ENCODE measurements at regions not wholly inside any gene's neighbourhood (a gene's known extent, or its start where the extent isn't known, plus 50 kb on each side); places are given as distances from the start of the nearest gene placed in this dataset.

DNA sequence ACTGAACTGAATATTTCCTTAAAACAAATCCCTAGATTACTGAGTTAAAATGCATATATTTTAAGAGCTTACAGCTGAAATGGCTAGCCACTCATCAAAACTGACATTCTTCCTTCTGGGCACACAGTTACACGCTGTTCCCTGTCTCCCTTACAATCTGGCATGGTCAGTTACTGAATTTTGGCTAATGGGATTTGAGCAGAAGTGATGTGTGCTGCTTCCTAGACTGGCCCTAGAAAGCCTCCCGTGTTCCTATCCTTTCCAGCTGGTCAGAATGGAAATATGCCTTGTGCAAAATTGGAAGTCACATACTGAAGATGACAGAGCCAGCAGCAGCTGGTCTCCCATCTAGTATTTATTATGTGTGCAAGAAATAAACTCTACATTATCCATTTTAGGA, 128.7 kb upstream of the NAMPT start:
- DNase-seq: no peak

DNA sequence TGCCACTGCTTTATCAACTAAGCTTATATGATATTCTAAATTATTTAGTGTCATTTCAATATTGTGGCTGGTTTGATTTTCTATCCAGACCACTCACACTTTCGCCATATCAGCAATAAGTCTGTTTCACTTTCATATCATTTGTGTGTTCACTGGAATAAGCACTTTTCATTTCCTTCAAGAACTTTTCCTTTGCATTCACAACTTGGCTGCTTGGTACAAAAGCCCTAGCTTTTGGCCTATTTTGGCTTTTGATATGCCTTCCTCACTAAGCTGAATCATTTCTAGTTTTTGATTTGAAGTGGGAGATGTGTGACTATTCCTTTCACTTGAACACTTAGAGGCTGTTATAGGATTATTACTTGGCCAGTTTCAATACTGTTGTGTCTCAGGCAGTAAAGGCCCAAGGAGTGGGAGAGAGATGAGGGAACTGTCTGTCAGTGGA, 120.9 kb upstream of the NAMPT start:
- no peak for DNase-seq

DNA sequence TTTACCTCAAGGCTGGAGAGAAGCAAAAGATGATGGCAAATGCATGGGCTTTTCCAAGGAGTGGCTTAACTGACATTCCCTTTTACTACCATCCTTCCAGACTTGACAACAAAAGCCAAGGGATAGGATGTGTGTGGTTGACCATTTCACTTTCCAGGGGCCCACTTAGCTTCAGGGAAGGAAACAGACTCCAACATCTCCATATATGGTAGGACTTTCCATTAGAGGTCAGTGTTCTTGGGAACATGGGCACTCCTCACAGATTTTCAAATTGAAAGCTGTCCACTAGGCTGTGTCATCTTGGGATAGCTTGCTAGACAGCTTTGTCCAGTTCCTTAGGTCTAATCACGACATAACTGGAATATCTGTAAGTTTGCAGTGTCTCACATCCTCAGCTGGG, 118.1 kb upstream of the NAMPT start:
- no peak for DNase-seq

DNA sequence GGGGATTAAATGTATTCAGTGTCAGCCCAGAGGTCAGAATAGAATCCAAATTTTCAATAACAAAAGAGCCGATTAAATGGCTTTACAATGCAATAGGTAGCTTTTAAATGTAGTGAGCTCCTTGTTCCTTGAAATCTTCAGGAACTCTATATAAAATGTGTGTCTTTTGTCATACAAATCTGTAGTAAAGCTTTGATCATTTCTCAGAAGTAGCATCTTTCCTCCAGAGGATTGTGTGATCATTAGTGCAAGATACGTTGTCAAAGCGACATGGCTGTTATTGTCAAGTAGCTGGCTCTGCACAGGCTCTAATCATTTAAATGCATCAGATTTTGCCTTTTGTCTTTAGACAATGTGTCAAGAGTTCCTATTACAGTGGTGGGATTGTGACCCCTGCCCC, 116.1 kb upstream of the NAMPT start:
- no peak for DNase-seq

DNA sequence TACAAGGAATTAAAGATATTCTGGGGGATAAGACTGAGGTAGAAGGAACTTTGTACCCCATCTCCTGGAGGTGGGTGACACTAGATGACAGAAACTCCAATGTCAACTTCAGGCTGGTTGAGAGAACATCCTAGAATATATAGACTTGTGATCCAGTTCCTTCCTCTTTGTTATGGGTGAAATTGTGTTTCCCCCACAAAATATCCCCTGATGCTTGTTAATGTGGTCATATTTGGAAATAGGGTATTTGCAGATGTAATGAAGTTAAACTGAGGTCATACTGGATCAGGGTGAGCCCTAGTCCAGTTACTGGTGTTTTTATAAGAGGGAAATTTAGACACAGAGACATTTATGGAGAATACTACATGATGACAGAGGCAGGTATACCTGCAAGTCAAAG, 114.0 kb upstream of the NAMPT start:
- no peak for DNase-seq

DNA sequence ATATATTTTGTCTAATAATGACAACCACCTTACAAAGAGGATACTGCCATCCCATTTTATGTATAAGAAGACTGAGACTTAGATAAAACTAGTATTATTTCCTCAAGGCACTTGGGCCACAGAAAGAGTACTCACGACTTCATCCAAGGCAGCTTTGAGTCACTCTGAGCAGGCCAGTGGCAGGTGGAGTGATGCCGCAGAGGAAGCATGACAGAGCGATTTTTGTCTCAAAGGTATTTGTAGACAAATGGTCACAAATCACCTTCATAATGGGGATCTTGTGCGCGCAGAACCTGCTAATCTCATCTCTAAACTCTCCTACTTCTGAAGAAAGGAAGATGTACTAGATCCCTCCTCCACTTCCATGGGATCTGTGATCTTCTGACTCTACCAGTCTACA, 113.2 kb upstream of the NAMPT start:
- no peak for DNase-seq

DNA sequence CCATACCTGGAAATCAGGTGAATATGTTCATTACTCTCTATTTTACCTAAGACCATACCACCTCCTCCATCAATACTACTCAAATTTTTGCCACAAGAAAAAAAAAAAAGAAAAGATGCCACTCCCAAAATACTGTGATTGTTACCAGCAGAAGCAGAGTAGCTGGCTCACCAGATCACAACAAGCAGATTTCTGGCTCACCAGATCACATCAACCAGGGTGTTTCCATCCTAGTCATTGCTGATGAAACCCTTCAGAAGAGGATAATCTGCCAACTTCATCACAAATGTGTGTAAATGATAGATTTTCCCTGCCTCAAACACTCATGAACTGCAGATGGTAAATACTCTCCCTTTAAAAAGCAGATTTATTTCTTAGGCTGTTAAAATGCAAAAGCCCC, 109.7 kb upstream of the NAMPT start:
- no peak for DNase-seq

DNA sequence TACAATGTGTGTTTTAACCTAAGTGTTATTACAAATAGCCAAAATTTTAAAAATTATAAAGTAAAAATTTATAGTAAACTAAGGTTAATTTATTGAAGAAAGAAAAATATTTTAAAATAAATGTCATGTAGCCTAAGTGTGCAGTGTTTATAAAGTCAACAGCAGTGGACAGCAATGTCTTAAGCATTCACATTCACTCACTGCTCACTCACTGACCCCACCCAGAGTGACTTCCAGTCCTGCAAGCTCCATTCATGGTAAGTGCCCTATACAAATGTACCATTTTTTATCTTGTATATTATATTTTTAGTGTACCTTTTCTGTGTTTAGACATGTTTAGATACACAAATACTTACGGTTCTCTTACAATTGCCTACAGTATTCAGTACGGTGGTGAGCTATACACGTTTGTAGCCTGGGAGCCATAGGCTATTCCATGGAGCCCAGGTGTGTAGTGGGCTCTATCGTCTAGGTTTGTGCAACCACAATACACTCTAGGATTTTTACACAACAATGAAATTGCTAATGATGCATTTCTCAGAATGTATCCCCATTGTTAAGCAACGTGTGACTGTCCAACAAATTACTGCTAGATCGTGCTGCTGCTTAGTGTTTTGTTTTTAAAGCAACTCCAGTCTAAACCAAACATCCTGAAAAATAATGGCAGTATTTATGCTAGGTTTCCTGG, 108.9 kb upstream of the NAMPT start:
- DNase-seq: no peak

DNA sequence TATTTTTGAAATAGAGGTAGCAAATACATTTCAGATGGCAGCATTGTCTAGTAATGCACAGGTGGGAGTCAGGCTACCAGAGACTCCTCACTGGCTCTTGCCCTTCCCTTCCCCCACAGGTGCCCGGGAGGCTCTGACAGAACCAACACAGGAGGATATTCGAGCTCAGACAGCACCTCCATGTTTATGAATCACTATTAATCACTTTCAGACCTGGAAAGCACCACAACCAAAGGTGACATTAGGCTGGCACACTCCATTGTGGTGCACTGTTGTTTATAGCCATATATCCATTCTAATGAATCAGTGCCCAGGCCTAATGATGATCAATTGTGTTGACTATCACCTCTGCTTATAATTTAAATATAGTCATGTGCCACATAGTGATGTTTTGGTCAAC, 107.8 kb upstream of the NAMPT start:
- DNase-seq: no peak

DNA sequence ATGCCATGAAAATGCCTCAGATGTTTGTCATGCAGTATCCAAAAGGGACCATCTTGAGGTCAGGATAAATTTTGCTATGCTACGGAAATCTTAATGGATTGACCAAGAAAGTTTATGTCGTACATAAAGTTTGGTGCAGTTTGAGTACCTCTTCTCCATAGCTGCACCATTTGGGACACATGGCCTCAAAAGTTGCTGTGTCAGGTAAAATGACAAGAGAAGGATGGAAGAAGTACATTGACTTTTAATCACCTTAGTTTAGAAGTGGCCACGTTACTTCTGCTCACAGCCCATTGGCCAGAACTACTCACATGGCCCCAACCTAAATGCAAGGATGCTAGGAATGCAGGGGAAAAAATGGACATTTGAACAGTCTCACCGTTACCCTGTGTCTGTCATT, 107.4 kb upstream of the NAMPT start:
- DNase-seq: no peak

DNA sequence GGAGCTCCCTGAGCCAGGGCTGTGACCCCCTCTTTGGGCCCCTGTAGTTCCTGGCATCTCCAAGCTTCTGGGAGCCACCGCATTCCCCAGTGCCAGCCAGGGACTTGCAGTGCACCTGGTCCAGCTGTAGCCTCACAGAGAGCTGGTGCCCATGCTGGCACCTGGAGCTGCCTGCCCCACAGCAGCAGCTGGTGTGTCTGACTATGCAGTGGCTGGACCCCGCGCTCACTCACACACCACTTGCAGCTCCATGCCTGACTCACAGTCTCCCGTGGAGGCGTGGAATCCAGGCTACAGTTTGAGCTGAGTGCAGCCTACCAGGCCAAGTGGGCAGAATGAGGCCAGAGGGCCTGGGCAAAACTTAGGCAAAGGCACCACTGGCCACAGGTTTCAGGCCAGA, 102.2 kb upstream of the NAMPT start:
- DNase-seq: no peak

DNA sequence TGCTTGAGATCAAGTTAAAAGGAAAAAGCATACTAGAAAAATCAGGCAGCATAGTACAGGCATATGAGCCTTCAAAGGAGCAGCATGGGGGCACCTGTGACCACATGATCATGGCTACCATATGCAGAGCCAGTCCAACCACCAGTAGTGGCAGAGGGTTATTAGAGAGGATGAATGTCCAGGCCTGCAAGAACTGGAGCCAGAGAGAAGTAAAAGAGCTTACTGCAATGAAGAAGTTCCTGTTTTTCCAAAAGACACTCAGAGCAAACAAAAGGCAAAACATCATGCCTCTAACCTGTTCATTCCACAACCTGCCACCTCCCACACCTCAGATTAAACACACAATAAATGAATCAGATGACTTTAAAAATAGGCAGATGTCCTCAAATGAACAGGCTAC, 99.6 kb upstream of the NAMPT start:
- no peak for DNase-seq

DNA sequence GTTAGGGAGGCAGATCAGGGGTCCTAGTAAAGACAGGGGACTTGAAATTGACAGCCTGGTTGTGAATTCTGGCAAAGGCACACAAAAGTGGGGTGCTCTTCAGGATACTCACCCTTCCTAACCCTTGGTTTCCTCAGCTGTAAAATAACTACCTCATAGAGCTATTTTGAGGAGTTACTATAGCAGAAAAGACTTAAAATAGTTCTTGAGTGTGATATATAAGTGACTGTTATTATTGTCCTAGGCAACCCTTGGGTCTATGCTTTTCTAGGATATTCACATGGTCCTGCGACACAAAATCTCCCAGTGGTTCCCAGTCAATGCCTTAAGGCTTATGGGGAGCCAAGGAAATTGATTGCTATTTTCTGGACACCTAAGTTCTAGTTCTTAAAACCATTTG, 98.1 kb upstream of the NAMPT start:
- DNase-seq: no peak

DNA sequence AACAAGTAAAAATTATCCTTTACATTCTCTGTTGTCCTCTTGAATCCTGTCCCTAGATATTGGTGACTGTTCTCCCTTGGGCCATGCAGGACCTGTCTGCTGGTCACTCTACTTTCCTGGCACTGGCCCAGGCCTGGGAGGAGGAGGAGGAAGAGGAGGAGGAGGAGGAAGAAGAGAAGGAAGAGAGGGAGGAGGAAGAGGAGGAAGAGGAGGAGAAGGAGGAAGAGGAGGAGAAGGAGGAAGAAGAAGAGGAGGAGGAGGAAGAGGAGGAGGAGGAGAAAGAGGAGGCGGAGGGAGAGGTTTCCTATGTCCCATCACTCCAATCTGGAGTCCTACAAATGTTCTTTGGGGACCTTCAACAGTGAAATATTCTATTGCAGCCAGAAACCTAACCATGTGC, 97.3 kb upstream of the NAMPT start:
- DNase-seq: no peak

DNA sequence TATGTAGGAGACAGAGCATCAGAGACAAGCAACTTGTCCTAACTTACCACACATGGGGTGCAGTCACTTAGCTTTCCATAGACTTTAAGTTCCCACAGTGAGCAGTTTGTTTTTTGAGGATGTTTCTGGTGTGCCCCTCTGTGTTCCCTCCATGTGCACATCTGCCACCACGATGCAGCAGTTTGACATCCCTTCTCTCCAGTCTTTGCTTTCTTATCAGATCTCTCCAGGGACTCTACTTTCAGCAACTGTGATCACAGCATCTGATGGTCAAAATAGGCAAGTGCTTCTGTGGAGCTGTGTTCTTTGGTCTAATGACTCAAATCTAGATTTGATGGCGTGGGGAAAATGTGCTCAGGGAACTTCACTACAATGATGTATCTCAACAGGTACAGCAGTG, 96.5 kb upstream of the NAMPT start:
- no peak for DNase-seq

DNA sequence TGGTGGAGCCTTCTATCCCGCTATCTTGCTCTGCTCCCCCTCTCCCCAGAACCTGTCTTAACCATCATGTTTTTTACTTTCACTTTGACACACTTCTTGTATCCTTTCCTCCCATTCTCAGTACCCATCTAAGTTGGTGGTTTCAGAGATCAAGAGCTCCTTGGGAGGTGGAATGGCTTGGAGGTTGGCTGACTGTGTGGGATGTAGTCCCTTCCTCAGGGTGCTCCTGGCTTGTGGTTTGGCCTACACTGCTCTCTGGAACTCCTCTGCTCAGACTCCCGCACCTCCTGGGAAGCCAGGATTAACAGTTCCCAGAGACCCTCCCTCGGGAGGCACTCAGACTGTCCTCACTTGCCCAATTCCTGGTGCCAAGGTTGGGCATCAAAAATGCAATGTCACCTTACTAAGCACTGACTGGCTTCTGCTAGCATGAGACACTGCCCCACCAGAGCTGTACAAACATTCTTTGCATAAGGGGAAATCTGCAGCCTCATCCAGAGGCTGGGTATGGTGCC, 93.1 kb upstream of the NAMPT start:
- DNase-seq: no peak

DNA sequence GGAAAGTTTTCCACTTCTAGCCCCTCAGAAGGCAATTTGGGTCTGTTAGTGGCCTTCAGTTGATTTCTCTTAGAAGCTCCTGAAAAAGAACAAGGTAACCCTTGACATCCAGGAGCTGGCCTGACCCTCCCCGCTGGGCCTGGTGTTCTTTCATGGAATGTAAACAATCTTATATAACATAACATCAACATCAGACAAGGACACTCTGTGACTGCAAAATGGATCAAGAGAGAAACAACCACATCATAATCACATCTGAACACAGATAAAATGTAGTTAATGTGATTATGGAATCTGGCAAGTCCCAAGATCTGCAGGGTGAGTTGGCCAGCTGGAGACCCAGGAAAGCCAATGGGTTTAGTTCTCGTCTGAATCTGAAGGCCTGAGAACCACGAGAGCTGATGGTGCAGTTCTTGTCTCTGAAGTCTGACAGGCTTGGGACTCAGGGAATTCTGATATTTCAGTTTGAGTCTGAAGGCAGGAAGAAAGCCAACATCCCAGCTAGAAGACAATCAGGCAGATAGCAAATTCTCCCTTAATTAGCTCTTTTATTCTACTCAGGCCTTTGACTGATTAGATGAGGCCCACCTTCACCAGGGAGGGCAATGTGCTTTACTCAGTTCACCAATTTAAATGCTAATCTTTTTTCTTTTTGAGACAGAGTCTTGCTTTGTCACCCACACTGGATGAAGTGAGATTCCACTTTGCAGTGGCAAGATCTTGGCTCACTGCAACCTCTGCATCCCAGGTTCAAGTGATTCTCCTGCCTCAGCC, 91.4 kb upstream of the NAMPT start:
- DNase-seq: no peak

DNA sequence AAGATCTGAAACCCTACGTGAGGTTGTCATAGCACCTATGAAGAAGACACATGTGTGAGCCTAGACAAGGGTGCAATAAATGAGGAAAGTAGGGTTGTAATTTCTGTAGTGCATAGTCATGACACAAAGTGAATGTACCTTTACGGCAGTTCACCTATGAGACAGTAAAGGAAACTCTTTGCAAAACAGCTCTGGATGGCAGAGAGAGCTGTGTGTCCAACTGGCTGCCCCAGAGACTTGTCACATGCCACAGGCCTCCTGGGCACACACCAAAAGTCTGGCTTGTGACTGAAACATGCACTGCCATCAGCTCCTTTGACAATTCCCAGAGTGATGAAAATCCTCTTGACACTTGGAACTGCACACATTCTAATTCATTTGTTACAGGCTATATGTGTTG, 90.7 kb upstream of the NAMPT start:
- no peak for DNase-seq

DNA sequence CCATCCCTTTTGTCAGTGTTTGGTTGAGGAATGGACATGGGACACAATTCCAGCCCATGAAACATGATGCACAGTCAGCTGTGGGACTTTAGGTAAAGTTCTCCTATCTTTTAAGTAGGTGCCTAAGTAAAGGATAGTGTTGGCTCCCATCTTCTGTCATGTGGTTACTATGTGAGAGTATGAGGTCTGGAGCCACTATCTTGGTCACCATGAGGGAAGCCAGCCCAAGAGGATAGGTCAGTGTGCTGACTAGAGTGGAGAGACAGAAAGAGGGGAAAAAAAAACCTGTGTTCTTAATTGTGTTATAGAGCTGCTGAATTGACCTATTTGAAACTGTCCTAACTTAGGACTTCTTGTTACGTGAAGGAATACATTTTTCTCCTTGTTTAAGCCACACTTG, 89.7 kb upstream of the NAMPT start:
- no peak for DNase-seq

DNA sequence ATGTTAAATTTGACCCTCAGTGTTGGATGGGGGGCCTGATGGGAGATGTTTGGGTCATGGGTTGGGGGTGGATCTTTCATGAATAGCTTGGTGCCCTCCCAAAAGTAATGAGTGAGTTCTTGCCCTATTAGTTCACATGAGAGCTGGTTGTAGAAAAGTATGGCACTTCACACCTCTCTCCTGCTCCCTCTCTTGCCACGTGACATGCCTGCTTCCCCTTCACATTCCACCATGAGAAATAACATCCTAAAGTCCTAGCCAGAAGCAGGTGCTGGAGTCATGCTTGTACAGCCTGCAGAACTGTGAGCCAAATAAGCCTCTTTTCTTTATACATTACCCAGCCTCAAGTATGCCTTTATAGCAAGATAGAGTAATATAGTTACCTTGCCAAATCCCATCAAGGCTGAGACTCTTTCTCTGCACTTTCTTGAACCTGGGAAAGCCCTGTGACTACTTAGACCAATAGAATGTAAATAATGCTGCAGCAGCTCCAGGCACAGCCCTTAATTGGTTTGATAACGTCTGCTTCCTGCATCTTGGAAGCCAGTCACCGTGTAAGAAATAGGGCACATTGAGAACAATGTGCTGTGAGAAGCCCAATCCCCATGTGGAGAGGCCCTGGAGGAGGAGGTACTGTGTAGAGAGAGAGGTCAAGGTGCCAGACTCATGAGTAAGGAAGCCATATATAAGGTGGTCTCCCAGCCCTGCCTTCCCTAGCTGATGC, 88.0 kb upstream of the NAMPT start:
- no peak for DNase-seq

DNA sequence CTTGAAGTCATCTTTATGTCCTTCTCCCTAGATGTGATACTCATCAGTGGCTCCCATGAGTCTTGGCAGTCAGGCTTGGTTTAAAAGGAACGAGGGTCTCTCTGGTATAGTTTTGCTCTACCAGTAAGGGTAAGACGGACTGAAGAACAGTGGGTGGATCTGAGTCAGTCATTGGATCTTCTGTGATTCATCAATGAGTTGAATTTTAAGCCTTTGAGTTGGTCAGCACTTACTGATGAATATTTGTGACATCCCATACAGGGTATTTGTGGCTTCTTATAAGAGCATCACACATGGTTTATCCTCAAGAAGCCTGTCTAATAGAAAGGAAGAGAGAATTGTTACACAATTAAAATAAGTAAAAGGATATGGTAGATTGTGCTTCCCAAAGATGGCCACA, 87.3 kb upstream of the NAMPT start:
- no peak for DNase-seq

DNA sequence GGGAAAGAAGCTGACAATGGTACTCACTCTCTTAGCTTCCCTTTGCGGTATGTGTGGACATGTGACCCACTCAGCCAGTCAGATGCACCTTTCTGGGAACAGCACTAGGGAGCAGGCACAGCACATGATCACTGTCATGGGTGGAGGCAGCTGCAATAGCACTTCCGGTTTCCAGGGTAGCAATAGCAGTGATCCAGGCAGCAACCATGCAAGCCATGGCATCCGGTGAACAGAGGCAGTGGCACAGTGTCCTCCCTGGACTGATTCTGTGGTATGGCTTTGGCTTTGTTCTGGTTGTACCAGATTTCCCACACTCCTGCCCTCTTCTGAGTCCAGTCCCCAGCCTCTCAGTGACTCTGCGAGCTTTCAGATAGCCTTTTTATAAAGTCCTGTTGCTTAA, 86.8 kb upstream of the NAMPT start:
- DNase-seq: no peak

DNA sequence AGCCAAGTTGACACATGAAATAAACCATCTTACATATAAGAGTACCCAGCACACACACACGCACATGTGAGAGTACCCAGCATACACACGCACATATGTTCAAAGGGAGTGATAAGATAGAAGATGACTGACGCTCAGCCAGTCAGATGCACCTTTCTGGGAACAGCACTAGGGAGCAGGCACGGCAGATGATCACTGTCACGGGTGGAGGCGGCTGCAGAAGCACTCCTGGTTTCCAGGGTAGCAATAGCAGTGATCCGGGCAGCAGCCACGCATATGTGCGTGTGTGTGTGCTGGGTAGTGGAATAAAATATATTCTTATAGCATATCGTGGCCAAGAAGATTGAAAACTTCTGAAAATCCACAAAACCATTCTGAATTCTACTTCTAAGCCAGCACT, 85.8 kb upstream of the NAMPT start:
- no peak for DNase-seq

DNA sequence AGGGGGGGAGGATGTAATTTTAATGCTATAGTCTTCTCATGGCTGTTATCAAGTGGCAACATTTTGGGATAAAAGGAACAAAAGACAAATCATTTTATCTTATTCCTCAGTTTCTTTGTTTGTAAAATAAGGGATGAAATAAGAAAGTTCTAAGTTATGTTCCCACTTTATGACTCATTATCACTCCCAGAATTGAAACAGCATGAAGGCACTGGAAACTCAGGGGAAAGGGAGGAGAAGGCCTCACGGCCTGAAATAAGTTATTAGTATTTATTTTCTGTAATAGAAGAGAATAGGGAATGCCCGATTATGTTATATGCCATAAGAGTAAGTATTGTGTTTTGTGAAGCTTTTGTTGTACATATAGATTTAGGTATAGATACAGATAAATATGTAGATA, 85.0 kb upstream of the NAMPT start:
- no peak for DNase-seq
